Thymus (tissue), 11 donors: ENCODE measurements at regions not wholly inside any gene's neighbourhood (a gene's known extent, or its start where the extent isn't known, plus 50 kb on each side); places are given as distances from the start of the nearest gene placed in this dataset.

ENCODE experiments used
- DNase-seq, 9 donors: peaks; one replicate each; pipeline ENCODE4 v3.0.0-alpha.2; 2013; ENCODE audit warnings: low spot score in 9 of 9, low read depth in 6 of 9, missing footprints in 1 of 9
- H3K27ac ChIP-seq, 2 donors: one replicate each; pipeline ENCODE4 v1.5.1; 2013; ENCODE audit warnings: control low read depth in 1 of 2, low read depth in 1 of 2, low read length in 1 of 2, mild to moderate bottlenecking in 1 of 2, moderate library complexity in 1 of 2
- H3K27me3 ChIP-seq, 2 donors: one replicate each; pipeline ENCODE4 v1.5.1; 2013; ENCODE audit warnings: low read length in 1 of 2; ENCODE audit not compliant: control insufficient read depth in 2 of 2, insufficient read depth in 1 of 2
- H3K36me3 ChIP-seq, 2 donors: one replicate each; pipeline ENCODE4 v1.5.1; 2013; ENCODE audit warnings: low read length in 1 of 2, mild to moderate bottlenecking in 1 of 2, moderate library complexity in 1 of 2; ENCODE audit not compliant: control insufficient read depth in 2 of 2, insufficient read depth in 2 of 2
- H3K4me1 ChIP-seq, 2 donors: one replicate each; pipeline ENCODE4 v1.5.1; 2013; ENCODE audit warnings: low read length in 2 of 2; ENCODE audit not compliant: control insufficient read depth in 2 of 2, insufficient read depth in 2 of 2
- H3K4me3 ChIP-seq, 2 donors: one replicate each; pipeline ENCODE4 v1.5.1; 2013; ENCODE audit warnings: low read length in 2 of 2, control low read depth in 1 of 2, mild to moderate bottlenecking in 1 of 2
- H3K9me3 ChIP-seq, 2 donors: one replicate each; pipeline ENCODE4 v1.5.1; 2013; ENCODE audit warnings: low read length in 1 of 2, mild to moderate bottlenecking in 1 of 2; ENCODE audit not compliant: control insufficient read depth in 2 of 2, insufficient read depth in 1 of 2
- WGBS: extraction: QIAGEN DNeasy Blood & Tissue Kit; methylation state at CpG from one replicate; pipeline ENCODE4 v1.1.7; 2013; 5-methylcytosine and 5-hydroxymethylcytosine counted together
- donor health status: healthy.

GRCh38 chr3:130606336-130606735 is 89.4 kb downstream of the COL6A6 start:
- no peak for DNase-seq
- H3K27me3 ChIP-seq = no peaks in the 10 kb centered on the region
- H3K36me3 ChIP-seq = no peaks in the 10 kb centered on the region
- no peak overlapping the region for H3K4me3 ChIP-seq
- no peaks in the 10 kb centered on the region for H3K4me1 ChIP-seq
- H3K9me3 ChIP-seq = no peaks in the 10 kb centered on the region
- H3K27ac ChIP-seq = no peak overlapping the region

DNA sequence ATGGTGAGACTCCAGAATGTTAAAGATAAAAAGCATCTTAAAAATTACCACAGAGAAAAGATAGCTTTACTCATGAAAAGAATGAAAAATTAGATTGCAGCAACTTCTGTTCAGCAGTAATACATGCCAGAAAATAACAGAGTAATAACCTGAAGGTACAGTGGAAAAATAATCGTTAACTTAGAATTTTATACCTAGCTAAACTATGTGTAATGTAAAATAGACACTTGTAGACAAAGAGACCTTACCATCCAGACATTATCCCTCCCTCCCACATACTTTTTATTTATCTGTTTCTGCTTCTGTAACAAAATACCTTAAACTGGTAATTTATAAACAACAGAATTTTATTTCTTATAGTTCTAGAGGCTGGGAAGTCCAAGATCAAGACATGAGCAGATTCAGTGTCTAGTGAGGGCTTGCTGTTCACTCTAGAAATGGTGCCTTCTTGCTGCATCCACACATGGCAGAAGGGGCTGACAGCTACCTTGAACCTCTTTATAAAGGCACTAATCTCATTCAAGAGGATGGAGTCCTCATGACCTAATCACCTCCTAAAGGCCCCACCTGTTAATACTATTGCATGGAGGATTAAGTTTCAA is 90.7 kb downstream of the COL6A6 start:
- Histone ChIP-seq H3K27ac (no peak overlapping the region), H3K9me3 (no peaks in the 10 kb centered on the region)

GRCh38 chr3:130609166-130609979 is 92.4 kb downstream of the COL6A6 start:
- H3K36me3 ChIP-seq = no peaks in the 10 kb centered on the region
- no peak overlapping the region for H3K4me3 ChIP-seq
- DNase-seq = peak in 1 of 9 donors; percentile 1
- no peaks in the 10 kb centered on the region for H3K9me3 ChIP-seq
- no peaks in the 10 kb centered on the region for H3K27me3 ChIP-seq
- WGBS = 88% methylated on average over 3 of the region's 3 CpGs
- H3K27ac ChIP-seq = no peak overlapping the region
- H3K4me1 ChIP-seq = no peaks in the 10 kb centered on the region

More for the DNA sequence above, 90.7 kb downstream of the COL6A6 start:
- no peaks in the 10 kb centered on the region for H3K27me3 ChIP-seq
- 93% methylated on average over 1 of the region's 1 CpG for WGBS
- no peaks in the 10 kb centered on the region for H3K36me3 ChIP-seq
- H3K4me3 ChIP-seq = no peak overlapping the region
- no peak for DNase-seq
- H3K4me1 ChIP-seq = no peaks in the 10 kb centered on the region

DNA sequence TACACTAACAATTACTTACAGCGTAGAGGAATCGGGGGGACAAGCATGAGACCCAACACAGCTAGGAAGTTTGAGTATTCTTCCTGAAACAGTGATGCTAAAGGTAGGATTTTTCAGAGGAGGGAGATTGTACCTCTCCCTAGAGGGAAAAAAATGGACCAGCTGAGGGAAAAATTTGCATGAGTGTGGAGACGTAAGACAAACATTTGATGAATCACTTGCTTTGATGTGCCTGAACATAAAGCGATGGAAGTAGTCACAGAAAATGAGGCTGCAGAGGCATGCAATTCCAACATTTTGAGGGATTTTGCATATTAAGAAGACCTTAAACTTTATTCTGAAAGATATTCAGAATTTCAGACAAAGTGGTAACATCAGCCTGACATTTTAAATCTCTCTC is 102.2 kb downstream of the COL6A6 start:
- Histone ChIP-seq H3K4me1 (no peaks in the 10 kb centered on the region), H3K9me3 (no peaks in the 10 kb centered on the region), H3K27me3 (no peaks in the 10 kb centered on the region), H3K4me3 (no peak overlapping the region), H3K36me3 (no peaks in the 10 kb centered on the region), H3K27ac (no peak overlapping the region)
- no peak for DNase-seq
- 97% methylated on average over 4 of the region's 4 CpGs for WGBS

DNA sequence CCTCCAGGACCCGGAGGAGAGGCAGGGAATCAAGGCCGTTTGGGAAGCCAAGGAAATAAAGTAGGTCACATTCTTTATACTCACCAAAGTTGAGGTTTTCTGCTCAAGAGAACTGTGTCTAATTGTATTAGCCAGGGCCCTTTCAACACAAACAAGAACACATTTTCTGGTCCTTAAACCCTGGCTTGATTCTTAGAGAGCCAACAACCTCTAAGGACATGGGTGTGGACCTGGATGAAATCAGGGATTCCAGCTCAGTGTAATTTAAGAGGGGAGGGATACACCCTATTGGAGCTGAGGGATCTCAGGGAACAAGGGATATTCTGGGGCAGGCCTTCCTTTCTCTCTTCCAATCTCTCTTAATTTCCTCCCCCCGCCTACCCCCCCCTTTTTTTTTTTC is 104.8 kb downstream of the COL6A6 start:
- H3K9me3 ChIP-seq = no peaks in the 10 kb centered on the region
- H3K4me1 ChIP-seq = no peaks in the 10 kb centered on the region
- H3K27me3 ChIP-seq = no peaks in the 10 kb centered on the region
- H3K4me3 ChIP-seq = no peak overlapping the region
- no peaks in the 10 kb centered on the region for H3K36me3 ChIP-seq
- WGBS = 82% methylated on average over 3 of the region's 3 CpGs
- H3K27ac ChIP-seq = no peak overlapping the region
- DNase-seq = no peak

DNA sequence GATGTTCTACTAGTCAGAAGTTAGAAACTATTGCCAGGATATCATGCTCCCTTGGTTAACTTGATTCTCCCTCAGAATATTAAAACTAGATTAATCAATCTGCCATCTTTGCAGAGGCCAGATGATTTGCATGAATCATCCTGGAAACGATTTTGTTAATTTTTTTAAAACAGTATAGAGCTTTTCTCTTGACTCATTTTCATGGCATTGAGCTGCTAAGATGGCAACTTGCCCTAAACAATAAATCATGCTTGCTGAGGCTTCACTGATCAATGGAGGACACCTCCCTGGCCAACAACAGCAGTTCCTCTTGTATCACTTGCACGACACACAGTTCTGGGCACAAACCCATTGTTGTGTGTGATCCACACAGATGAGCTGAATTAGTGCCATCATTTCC is 109.1 kb downstream of the COL6A6 start:
- H3K27me3 ChIP-seq = no peaks in the 10 kb centered on the region
- DNase-seq = no peak
- no peaks in the 10 kb centered on the region for H3K9me3 ChIP-seq
- 90% methylated on average over 2 of the region's 2 CpGs for WGBS
- no peak overlapping the region for H3K4me3 ChIP-seq
- H3K4me1 ChIP-seq = no peaks in the 10 kb centered on the region
- H3K36me3 ChIP-seq = no peaks in the 10 kb centered on the region
- H3K27ac ChIP-seq = no peak overlapping the region

- DNase-seq = peak in 1 of 9 donors; percentile 3
- Histone ChIP-seq H3K4me3 (no peak overlapping the region), H3K9me3 (no peaks in the 10 kb centered on the region)
These were observed 110.3 kb downstream of the COL6A6 start for GRCh38 chr3:130627143-130627855.

GRCh38 chr3:130627882-130628281 is 110.9 kb downstream of the COL6A6 start:
- no peaks in the 10 kb centered on the region for H3K9me3 ChIP-seq
- no peaks in the 10 kb centered on the region for H3K4me1 ChIP-seq
- no peak overlapping the region for H3K4me3 ChIP-seq
- 90% methylated on average over 1 of the region's 1 CpG for WGBS
- no peak overlapping the region for H3K27ac ChIP-seq
- no peaks in the 10 kb centered on the region for H3K36me3 ChIP-seq
- no peak for DNase-seq
- no peaks in the 10 kb centered on the region for H3K27me3 ChIP-seq

More at GRCh38 chr3:130627143-130627855, 110.3 kb downstream of the COL6A6 start:
- 84% methylated on average over 4 of the region's 4 CpGs for WGBS
- no peaks in the 10 kb centered on the region for H3K27me3 ChIP-seq
- no peaks in the 10 kb centered on the region for H3K36me3 ChIP-seq
- no peak overlapping the region for H3K27ac ChIP-seq
- no peaks in the 10 kb centered on the region for H3K4me1 ChIP-seq
